ENCODE measurements at regions not wholly inside any gene's neighbourhood (a gene's known extent, or its start where the extent isn't known, plus 50 kb on each side); places are given as distances from the start of the nearest gene placed in this dataset.

DNA sequence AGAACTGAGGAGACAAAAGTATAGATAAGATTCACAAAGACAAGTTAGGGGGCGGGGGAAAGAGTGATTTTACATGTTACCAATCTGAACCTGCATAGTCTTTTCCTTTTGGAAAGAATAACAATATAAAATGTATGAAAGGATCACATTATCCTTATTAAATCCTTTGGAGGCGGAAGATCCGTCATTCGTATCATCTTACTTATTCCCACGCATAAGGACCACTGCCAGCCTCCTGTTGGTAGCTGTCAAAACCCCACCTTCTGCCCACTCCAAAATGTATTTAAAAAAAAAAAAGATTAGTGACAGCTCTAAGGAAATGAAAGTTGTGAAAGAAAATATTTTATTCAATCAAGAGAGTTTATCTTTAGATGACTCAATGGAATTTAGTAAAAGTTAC lies 821.0 kb upstream of the CELF2 start (continued):
- TF ChIP-seq STAT1 (conservative IDR thresholded peaks at IDR 0.05) = no peak

- H3K9ac ChIP-seq (ENCODE audit: control insufficient read depth, insufficient read depth, low read length) = no peak overlapping the region
- intact Hi-C loops (cut with micrococcal nuclease; ENCODE audit: unreplicated experiment) = no loop called here
- no peaks in the 10 kb centered on the region for H3K9me3 ChIP-seq (replicated peaks; ENCODE audit: control insufficient read depth, insufficient read depth, low read length)
- no peak overlapping the region for H3K4me2 ChIP-seq (ENCODE audit: control insufficient read depth, insufficient read depth)
- 46% methylated on average over 4 of the region's 4 CpGs for WGBS (ENCODE audit: insufficient coverage, insufficient replicate concordance, low lambda C conversion rate, missing lambda C conversion rate)
- no peaks in the 10 kb centered on the region for H3K4me1 ChIP-seq (ENCODE audit: control insufficient read depth, insufficient read depth, low read length)
- in situ Hi-C loops (cut with MboI) = no loop called here
- no peak for TF ChIP-seq CREM (IDR thresholded peaks at IDR 0.05; ENCODE audit: low read depth)
- ChIA-PET RAD21 (ENCODE audit: unreplicated experiment) (no interaction called here), CTCF (no interaction called here), POLR2A (no interaction called here), SMC1A (ENCODE audit: uncharacterized antibody, unreplicated experiment) (interaction anchor here (0.6 kb wide), 1 partner anchor 52 kb away, joined by 3 read pairs; no protein-coding TSS in a partner anchor)
- no peak overlapping the region for H3K4me3 ChIP-seq
- no peaks in the 10 kb centered on the region for H3K79me2 ChIP-seq (ENCODE audit: control insufficient read depth, insufficient read depth, low read length)
- H3K27me3 ChIP-seq (replicated peaks in 1 of 2; ENCODE audit: control insufficient read depth in 2 of 2, insufficient read depth in 2 of 2, low read length in 1 of 2) = no peaks in the 10 kb centered on the region
- no peak for DNase-seq (ENCODE audit: low read depth, low spot score)
- no TSS peak for BruUV-seq (replicated peaks)
- H3K36me3 ChIP-seq (ENCODE audit: control insufficient read depth in 2 of 2, insufficient read depth in 2 of 2, low read length in 1 of 2) = no peaks in the 10 kb centered on the region
- no peaks in the 10 kb centered on the region for H4K20me1 ChIP-seq (ENCODE audit: control insufficient read depth, insufficient read depth)
- no peak for ATAC-seq
- no peak overlapping the region for H2AFZ ChIP-seq (ENCODE audit: control insufficient read depth, low read depth, low read length)
- no peak overlapping the region for H3K27ac ChIP-seq (ENCODE audit: control insufficient read depth, insufficient read depth)
- FAIRE-seq = no peak
Measured at GRCh38 chr10:10197423-10197822, 820.2 kb upstream of the CELF2 start.

- Histone ChIP-seq H2AFZ (ENCODE audit: control insufficient read depth, low read depth, low read length) (no peak overlapping the region), H4K20me1 (ENCODE audit: control insufficient read depth, insufficient read depth) (no peaks in the 10 kb centered on the region), H3K36me3 (ENCODE audit: control insufficient read depth in 2 of 2, insufficient read depth in 2 of 2, low read length in 1 of 2) (no peaks in the 10 kb centered on the region), H3K4me2 (ENCODE audit: control insufficient read depth, insufficient read depth) (no peak overlapping the region), H3K4me3 (no peak overlapping the region), H3K9me3 (replicated peaks; ENCODE audit: control insufficient read depth, insufficient read depth, low read length) (no peaks in the 10 kb centered on the region), H3K79me2 (ENCODE audit: control insufficient read depth, insufficient read depth, low read length) (no peaks in the 10 kb centered on the region), H3K27me3 (replicated peaks in 1 of 2; ENCODE audit: control insufficient read depth in 2 of 2, insufficient read depth in 2 of 2, low read length in 1 of 2) (no peaks in the 10 kb centered on the region), H3K27ac (ENCODE audit: control insufficient read depth, insufficient read depth) (no peak overlapping the region), H3K4me1 (ENCODE audit: control insufficient read depth, insufficient read depth, low read length) (no peaks in the 10 kb centered on the region), H3K9ac (ENCODE audit: control insufficient read depth, insufficient read depth, low read length) (no peak overlapping the region)
- ATAC-seq = no peak
- no TSS peak for BruUV-seq (replicated peaks)
- WGBS (ENCODE audit: insufficient coverage, insufficient replicate concordance, low lambda C conversion rate, missing lambda C conversion rate) = 8% methylated on average over 6 of the region's 6 CpGs
- in situ Hi-C loops (cut with MboI) (no loop called here), intact Hi-C loops (cut with micrococcal nuclease; ENCODE audit: unreplicated experiment) (no loop called here)
- no peak for FAIRE-seq
- ChIA-PET POLR2A (no interaction called here), SMC1A (ENCODE audit: uncharacterized antibody, unreplicated experiment) (no interaction called here), RAD21 (ENCODE audit: unreplicated experiment) (no interaction called here), CTCF (no interaction called here)
- DNase-seq (ENCODE audit: low read depth, low spot score) = no peak
- TF ChIP-seq SP1 (IDR thresholded peaks at IDR 0.05; ENCODE audit: low read depth, low read length) (no peak), RELA (IDR thresholded peaks at IDR 0.05; ENCODE audit: borderline replicate concordance, partially characterized antibody) (no peak), HDGF (IDR thresholded peaks at IDR 0.05) (no peak), PAX8 (IDR thresholded peaks at IDR 0.05) (no peak), SREBF2 (IDR thresholded peaks at IDR 0.05; ENCODE audit: low read length) (no peak), E2F4 (IDR thresholded peaks at IDR 0.05; ENCODE audit: low read depth, low read length) (no peak), HDAC2 (IDR thresholded peaks at IDR 0.05) (no peak), FOS (IDR thresholded peaks at IDR 0.05; ENCODE audit: borderline replicate concordance, extremely low read depth, insufficient read length) (no peak), GABPA (IDR thresholded peaks at IDR 0.05; ENCODE audit: low read depth) (no peak)
- TF ChIP-seq, protein P1, sequence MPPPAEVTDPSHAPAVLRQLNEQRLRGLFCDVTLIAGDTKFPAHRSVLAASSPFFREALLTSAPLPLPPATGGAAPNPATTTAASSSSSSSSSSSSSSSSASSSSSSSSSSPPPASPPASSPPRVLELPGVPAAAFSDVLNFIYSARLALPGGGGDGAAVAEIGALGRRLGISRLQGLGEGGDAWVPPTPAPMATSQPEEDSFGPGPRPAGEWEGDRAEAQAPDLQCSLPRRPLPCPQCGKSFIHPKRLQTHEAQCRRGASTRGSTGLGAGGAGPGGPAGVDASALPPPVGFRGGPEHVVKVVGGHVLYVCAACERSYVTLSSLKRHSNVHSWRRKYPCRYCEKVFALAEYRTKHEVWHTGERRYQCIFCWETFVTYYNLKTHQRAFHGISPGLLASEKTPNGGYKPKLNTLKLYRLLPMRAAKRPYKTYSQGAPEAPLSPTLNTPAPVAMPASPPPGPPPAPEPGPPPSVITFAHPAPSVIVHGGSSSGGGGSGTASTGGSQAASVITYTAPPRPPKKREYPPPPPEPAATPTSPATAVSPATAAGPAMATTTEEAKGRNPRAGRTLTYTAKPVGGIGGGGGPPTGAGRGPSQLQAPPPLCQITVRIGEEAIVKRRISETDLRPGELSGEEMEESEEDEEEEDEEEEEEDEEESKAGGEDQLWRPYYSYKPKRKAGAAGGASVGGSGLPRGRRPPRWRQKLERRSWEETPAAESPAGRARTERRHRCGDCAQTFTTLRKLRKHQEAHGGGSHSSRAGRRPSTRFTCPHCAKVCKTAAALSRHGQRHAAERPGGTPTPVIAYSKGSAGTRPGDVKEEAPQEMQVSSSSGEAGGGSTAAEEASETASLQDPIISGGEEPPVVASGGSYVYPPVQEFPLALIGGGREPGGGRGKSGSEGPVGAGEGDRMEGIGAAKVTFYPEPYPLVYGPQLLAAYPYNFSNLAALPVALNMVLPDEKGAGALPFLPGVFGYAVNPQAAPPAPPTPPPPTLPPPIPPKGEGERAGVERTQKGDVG (CRISPR knock-in tag; IDR thresholded peaks at IDR 0.05) = no peak
- TF ChIP-seq, protein P2, sequence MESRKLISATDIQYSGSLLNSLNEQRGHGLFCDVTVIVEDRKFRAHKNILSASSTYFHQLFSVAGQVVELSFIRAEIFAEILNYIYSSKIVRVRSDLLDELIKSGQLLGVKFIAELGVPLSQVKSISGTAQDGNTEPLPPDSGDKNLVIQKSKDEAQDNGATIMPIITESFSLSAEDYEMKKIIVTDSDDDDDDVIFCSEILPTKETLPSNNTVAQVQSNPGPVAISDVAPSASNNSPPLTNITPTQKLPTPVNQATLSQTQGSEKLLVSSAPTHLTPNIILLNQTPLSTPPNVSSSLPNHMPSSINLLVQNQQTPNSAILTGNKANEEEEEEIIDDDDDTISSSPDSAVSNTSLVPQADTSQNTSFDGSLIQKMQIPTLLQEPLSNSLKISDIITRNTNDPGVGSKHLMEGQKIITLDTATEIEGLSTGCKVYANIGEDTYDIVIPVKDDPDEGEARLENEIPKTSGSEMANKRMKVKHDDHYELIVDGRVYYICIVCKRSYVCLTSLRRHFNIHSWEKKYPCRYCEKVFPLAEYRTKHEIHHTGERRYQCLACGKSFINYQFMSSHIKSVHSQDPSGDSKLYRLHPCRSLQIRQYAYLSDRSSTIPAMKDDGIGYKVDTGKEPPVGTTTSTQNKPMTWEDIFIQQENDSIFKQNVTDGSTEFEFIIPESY (IDR thresholded peaks at IDR 0.05) = no peak
Measured at GRCh38 chr10:10198363-10198762, 819.3 kb upstream of the CELF2 start.
